HG03175 (cell line): ENCODE measurements at regions not wholly inside any gene's neighbourhood (a gene's known extent, or its start where the extent isn't known, plus 50 kb on each side); places are given as distances from the start of the nearest gene placed in this dataset.

Source experiments
- ATAC-seq: cut with Tn5 transposase; IDR thresholded peaks from one replicate; pipeline ENCODE4 v1.9.1; 2021; ENCODE audit warnings: mild to moderate bottlenecking, moderate library complexity; ENCODE audit not compliant: unreplicated experiment

GRCh38 chr2:111673526-111673925, 210.5 kb downstream of the ANAPC1 start:
- no peak for ATAC-seq

GRCh38 chr2:111675419-111676194, 208.4 kb downstream of the ANAPC1 start:
- no peak for ATAC-seq

- no peak for ATAC-seq
Observed at GRCh38 chr2:111676291-111676822, 207.6 kb downstream of the ANAPC1 start.

- ATAC-seq: no peak
Observed at GRCh38 chr2:111678161-111678560, 205.8 kb downstream of the ANAPC1 start.

- ATAC-seq: no peak
Observed at GRCh38 chr2:111678651-111679050, 205.3 kb downstream of the ANAPC1 start.

GRCh38 chr2:111679202-111679601, 204.8 kb downstream of the ANAPC1 start:
- no peak for ATAC-seq

DNA sequence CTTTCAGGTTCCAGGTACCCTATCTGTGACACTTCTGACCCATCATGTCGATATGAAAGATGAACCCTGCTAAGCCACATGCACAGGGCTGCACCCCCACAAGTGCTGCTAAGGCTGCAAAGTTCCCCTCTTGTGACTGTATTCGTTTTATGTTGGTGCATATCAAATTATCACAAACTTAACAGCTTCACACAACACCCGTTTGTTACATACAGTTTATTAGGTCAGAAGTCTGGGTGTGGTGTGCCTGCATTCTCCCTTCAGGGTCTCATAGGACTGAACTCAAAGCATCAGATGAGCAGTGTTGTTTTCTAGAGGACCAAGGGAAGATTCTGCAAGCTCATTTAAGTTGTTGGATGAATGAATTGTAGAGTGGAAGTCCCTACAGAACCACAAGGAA, 199.4 kb downstream of the ANAPC1 start:
- no peak for ATAC-seq

DNA sequence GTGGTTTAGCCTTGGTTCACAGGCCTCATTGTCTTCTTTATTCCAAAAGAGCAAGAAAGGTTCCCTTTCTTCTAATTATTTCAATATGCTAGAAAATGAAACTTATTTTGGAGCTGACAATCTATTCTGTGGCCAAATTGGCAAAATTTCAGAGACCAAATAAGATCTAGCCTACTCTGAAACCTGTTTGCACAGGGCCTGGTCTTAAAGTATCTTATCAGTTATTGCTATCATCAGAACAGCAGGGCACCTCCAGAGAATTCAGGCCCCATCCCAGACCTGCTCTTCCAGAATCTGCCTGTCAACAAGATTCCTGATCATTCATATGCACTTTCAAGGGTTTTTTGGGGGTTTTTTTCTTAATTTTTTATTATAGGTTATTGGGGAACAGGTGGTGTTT, 198.7 kb downstream of the ANAPC1 start:
- no peak for ATAC-seq

- ATAC-seq: no peak
Observed at GRCh38 chr2:111686994-111687393, 197.0 kb downstream of the ANAPC1 start.

DNA sequence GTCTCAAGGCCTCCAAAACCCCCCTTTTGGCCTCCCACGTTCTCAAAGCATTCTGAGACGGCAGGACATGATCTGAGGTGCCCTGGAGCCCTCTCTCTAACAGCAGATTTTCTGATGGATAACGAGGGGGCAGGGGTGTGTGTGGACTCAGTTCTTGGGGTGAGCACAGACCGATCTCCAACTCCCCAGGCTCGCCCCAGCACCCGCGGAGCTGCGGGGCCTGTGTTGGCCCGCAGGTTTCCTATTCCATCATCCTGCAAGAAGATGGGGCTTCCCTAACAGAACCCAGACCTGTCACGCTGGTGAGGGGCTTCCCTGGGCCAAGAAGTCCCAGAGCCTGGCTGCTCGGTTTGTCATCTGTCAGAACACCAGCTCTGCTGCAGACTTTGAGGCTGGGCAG, 196.1 kb downstream of the ANAPC1 start:
- no peak for ATAC-seq

DNA sequence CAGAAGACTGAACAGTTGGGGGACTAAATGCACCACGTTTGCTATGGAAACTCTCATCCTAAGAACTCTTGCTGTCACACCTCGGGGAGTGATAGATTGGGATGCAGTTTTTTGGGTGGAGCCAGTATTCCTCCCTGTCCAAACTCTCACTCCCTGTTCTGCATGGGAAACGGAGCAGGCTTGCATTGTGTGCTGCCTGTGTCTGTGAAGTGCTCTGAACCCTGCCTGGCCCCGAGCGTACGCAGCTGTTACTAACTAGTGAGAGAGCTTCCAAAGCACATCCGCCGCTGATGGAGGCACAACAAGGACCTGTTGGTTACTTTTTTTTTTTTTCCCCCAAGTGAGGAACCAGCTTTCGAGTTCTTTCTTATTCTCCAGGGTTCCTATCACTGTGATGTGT, 195.5 kb downstream of the ANAPC1 start:
- no peak for ATAC-seq

- no peak for ATAC-seq
Observed at GRCh38 chr2:111689174-111689573, 194.8 kb downstream of the ANAPC1 start.

DNA sequence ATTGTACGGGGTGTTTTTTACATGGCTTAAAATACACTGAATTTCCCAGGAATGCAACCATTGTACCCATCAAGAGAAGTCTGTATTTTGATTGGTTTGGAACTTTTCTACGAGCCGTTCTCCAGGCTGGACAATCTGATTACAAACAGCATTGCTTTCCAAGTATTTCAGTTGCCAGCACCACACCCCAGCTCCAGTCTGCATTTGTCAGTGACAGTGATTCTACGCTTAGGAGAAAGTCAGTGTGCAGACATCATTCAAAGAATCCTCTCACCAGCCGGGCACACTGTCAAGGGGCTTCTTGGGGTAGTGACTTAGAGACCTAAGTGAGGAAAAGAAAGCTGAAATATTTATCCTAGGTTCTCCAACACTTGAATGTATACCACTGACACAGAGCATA, 194.1 kb downstream of the ANAPC1 start:
- no peak for ATAC-seq

DNA sequence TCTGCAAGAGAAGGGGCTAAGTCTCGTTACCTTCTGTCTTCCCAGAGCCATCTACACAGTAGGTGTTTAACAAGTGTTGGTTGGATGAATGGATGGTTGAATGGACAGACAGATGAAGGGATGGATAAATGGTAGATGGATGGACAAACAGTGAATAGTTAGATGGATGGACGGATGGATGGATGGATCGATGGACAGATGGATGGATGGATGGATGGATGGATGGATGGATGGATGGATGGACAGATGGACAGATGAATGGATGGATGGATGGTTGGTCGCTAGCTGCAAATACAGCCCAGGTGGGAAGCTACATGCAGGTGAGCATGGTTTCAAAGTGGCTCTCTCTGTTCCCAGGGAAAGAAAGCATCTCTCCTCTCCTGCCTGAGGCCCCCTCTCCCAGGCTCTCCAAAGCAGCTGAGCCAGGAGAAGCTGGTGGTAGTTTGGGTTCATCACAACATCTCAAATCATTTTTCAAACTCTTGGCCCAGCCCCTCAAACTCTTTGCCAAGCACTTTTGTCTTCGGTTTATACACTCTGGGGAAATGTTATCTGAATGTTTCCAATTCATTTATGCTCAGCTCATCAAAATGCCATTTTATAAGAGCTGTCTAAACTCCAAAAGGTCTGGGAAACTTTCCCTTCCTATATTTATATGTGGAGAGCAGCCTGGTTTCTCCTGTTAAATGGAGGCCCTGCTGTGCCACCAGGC, 192.7 kb downstream of the ANAPC1 start:
- no peak for ATAC-seq

DNA sequence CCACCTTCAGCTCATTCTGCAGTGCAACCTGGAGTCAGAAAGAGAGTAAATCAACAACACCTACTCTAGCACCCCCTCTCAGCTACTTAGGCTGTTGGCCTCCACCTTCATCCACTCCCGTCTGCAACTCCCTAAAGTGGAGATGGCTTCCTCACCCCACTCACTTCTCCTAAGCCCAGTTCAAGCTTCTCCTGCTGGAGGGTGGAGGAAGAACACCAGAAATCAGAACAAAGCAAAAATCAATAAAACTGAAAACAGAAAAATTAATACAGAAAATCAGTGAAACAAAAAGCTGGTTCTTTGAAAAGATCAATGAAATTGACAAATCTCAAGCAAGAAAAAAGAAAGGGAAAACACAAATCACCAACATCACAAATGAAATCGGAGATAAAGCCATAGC, 191.7 kb downstream of the ANAPC1 start:
- ATAC-seq: no peak

- no peak for ATAC-seq
Observed at GRCh38 chr2:111694700-111695101, 189.3 kb downstream of the ANAPC1 start.

DNA sequence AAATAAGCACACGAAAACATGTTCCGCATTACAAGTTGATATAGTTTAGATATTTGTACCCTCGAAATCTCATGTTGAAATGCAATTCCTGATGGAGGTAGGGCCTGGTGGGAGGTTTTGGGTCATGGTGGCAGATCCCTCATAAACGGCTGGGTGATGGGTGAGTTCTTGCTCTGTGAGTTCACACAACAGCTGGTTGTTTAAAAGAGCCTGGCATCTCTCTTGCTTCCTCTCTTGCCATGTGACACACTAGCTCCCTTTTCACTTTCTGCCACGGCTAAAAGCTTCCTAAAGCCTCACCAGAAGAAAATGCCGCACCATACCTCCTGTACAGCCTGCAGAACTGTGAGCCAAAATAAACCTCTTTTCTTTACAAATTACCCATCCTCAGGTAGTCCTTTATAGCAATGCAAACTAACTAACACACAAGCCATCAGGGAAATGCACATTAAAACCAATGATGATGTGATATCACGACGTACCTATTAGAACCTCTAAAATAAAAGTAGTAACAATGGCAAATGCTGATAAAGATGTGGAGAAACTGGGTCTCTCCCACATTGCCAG, 188.5 kb downstream of the ANAPC1 start:
- ATAC-seq: no peak

DNA sequence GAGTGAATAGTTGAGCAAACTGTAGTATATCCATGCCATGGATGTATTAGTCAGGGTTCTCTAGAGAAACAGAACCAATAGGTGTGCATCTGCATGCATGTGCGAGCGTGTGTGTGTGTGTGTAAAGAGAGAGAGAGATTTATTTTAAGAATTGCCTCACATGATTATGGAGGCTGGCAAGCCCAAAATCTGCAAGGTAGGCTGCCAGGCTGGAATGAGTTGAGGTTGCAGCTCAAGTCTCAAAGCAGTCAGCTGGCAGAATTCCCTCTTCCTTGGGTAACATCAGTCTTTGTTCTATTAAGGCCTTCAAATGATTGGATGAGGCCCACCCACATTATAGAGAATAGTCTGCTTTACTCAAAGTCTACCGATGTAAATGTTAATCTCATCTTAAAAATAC, 187.8 kb downstream of the ANAPC1 start:
- no peak for ATAC-seq

GRCh38 chr2:111697560-111697959, 186.4 kb downstream of the ANAPC1 start:
- ATAC-seq: no peak

- ATAC-seq: no peak
Observed at GRCh38 chr2:111698089-111698488, 185.9 kb downstream of the ANAPC1 start.

- ATAC-seq: no peak
Observed at GRCh38 chr2:111698743-111699554, 185.0 kb downstream of the ANAPC1 start.
